ENCODE measurements at regions not wholly inside any gene's neighbourhood (a gene's known extent, or its start where the extent isn't known, plus 50 kb on each side); places are given as distances from the start of the nearest gene placed in this dataset.

- TF ChIP-seq ZNF462 (CRISPR knock-in tag; IDR thresholded peaks at IDR 0.05) = no peak
- TF ChIP-seq CTCF (conservative IDR thresholded peaks at IDR 0.05; ENCODE audit: low read depth in 2 of 2) = no peak
- TF ChIP-seq ZNF114 (CRISPR knock-in tag; IDR thresholded peaks at IDR 0.05) = no peak
Observed at GRCh38 chr6:149152521-149152920, 165.0 kb upstream of the TAB2 start (continued).

GRCh38 chr6:149153100-149153499, 164.4 kb upstream of the TAB2 start:
- peaks cover 10% of the 10 kb centered on the region for H3K4me1 Mint-ChIP-seq
- H3K4me1 ChIP-seq (ENCODE audit: insufficient read depth) = peaks cover 12% of the 10 kb centered on the region
- no peak for DNase-seq (ENCODE audit: low spot score)
- H3K79me2 ChIP-seq (replicated peaks; ENCODE audit: insufficient read depth) = no peaks in the 10 kb centered on the region
- no peak overlapping the region for H3K27ac ChIP-seq (ENCODE audit: low read depth)
- H3K36me3 Mint-ChIP-seq (ENCODE audit: low read depth) = no peaks in the 10 kb centered on the region
- H3K36me3 ChIP-seq (ENCODE audit: insufficient read depth) = no peaks in the 10 kb centered on the region
- no peaks in the 10 kb centered on the region for H4K20me1 ChIP-seq (replicated peaks; ENCODE audit: insufficient read depth)
- no peaks in the 10 kb centered on the region for H3K27me3 ChIP-seq (ENCODE audit: insufficient read depth)
- H3K27me3 Mint-ChIP-seq (ENCODE audit: insufficient read depth, low read depth, poor library complexity) = peaks cover 2% of the 10 kb centered on the region
- H3K9me3 Mint-ChIP-seq = peaks cover 2% of the 10 kb centered on the region; the same call in 1 of the 3 replicates
- no peak overlapping the region; the same call in 2 of the 3 replicates for H3K4me3 Mint-ChIP-seq
- ATAC-seq = no peak
- no peak overlapping the region for H3K4me3 ChIP-seq
- no peak overlapping the region for H3K4me2 ChIP-seq
- H3K9me2 ChIP-seq (ENCODE audit: insufficient read depth) = peaks cover 14% of the 10 kb centered on the region; the same call in 1 of the 2 replicates
- no peaks in the 10 kb centered on the region for H3F3A ChIP-seq (replicated peaks; ENCODE audit: low read depth)
- H2AFZ ChIP-seq = no peak overlapping the region
- H3K27ac Mint-ChIP-seq = no peak overlapping the region
- no peak for TF ChIP-seq CTCF (conservative IDR thresholded peaks at IDR 0.05; ENCODE audit: low read depth in 2 of 2)
- no peak for TF ChIP-seq POLR2AphosphoS5 (IDR thresholded peaks at IDR 0.05; ENCODE audit: low read depth)
- TF ChIP-seq NANOG (IDR thresholded peaks at IDR 0.05; ENCODE audit: borderline replicate concordance) = no peak
- TF ChIP-seq ZNF462 (CRISPR knock-in tag; IDR thresholded peaks at IDR 0.05) = no peak
